ENCODE measurements at regions not wholly inside any gene's neighbourhood (a gene's known extent, or its start where the extent isn't known, plus 50 kb on each side); places are given as distances from the start of the nearest gene placed in this dataset.

DNA sequence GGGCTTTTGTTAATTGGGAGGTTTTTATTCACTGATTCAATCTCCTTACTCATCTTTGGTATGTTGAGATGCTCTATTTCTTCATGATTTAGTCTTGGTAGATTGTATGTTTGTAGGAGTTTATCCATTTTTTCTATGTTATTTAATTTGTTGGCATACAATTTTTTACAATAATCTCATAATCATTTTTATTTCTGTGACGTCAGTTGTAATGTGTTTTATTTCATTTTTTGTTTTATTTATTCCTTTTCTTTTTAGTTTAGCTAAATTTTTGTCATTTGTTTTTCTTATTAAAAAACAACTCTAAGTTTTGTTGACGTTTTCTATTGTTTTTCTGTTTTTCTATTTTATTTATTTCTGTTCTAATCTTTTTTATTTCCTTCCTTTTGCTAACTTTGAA lies 389.8 kb downstream of the HS3ST3B1 start:
- Histone ChIP-seq H3K9me3 (ENCODE audit: control insufficient read depth in 5 of 5, low read length in 5 of 5) (peaks cover 0 to 5% (median 0%) of the 10 kb centered on the region in 5 donors), H3K36me3 (ENCODE audit: control insufficient read depth in 5 of 5, insufficient read depth in 5 of 5, low read length in 5 of 5) (no peaks in the 10 kb centered on the region), H3K4me1 (ENCODE audit: control insufficient read depth in 5 of 5, insufficient read depth in 5 of 5, low read length in 5 of 5) (no peaks in the 10 kb centered on the region), H3K27ac (ENCODE audit: low read depth, low read length) (no peak overlapping the region), H3K4me3 (ENCODE audit: low read depth in 1 of 5, low read length in 5 of 5) (no peak overlapping the region), H3K27me3 (ENCODE audit: control insufficient read depth in 5 of 5, insufficient read depth in 4 of 5, low read length in 5 of 5) (no peaks in the 10 kb centered on the region), H3K9ac (ENCODE audit: low read length in 5 of 5) (no peak overlapping the region)

- no peak overlapping the region for H3K4me3 ChIP-seq (ENCODE audit: low read depth in 1 of 5, low read length in 5 of 5)
- no peaks in the 10 kb centered on the region for H3K36me3 ChIP-seq (ENCODE audit: control insufficient read depth in 5 of 5, insufficient read depth in 5 of 5, low read length in 5 of 5)
- no peaks in the 10 kb centered on the region for H3K27me3 ChIP-seq (ENCODE audit: control insufficient read depth in 5 of 5, insufficient read depth in 4 of 5, low read length in 5 of 5)
- peaks cover 0 to 5% (median 0%) of the 10 kb centered on the region in 5 donors for H3K9me3 ChIP-seq (ENCODE audit: control insufficient read depth in 5 of 5, low read length in 5 of 5)
- H3K4me1 ChIP-seq (ENCODE audit: control insufficient read depth in 5 of 5, insufficient read depth in 5 of 5, low read length in 5 of 5): no peaks in the 10 kb centered on the region
- no peak overlapping the region for H3K27ac ChIP-seq (ENCODE audit: low read depth, low read length)
- H3K9ac ChIP-seq (ENCODE audit: low read length in 5 of 5): no peak overlapping the region
These were observed 387.3 kb downstream of the HS3ST3B1 start for GRCh38 chr17:14688134-14688533.

DNA sequence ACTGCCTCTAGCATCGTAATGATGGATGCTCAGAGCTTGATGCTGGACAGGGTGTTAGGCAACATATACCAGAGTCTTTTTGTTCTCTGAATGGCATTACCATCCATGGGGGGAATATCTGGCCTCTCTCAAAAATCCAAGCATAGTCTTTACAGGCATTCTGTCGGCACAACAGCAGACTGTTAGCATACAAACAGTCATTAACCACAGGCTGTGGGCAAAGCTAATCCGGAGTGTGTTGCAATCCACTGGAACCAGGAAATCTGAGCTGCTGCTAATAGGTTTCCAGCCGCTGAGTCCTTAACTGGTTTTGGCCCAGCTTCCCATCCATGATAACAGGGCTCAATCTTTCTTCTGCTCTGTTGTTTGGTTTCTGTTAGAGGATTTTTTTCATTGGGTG lies 371.9 kb downstream of the HS3ST3B1 start:
- no peaks in the 10 kb centered on the region for H3K9me3 ChIP-seq (ENCODE audit: control insufficient read depth in 5 of 5, low read length in 5 of 5)
- H3K4me1 ChIP-seq (ENCODE audit: control insufficient read depth in 5 of 5, insufficient read depth in 5 of 5, low read length in 5 of 5): no peaks in the 10 kb centered on the region
- no peaks in the 10 kb centered on the region for H3K27me3 ChIP-seq (ENCODE audit: control insufficient read depth in 5 of 5, insufficient read depth in 4 of 5, low read length in 5 of 5)
- H3K4me3 ChIP-seq (ENCODE audit: low read depth in 1 of 5, low read length in 5 of 5): no peak overlapping the region
- H3K36me3 ChIP-seq (ENCODE audit: control insufficient read depth in 5 of 5, insufficient read depth in 5 of 5, low read length in 5 of 5): no peaks in the 10 kb centered on the region
- H3K9ac ChIP-seq (ENCODE audit: low read length in 5 of 5): no peak overlapping the region
- no peak overlapping the region for H3K27ac ChIP-seq (ENCODE audit: low read depth, low read length)

DNA sequence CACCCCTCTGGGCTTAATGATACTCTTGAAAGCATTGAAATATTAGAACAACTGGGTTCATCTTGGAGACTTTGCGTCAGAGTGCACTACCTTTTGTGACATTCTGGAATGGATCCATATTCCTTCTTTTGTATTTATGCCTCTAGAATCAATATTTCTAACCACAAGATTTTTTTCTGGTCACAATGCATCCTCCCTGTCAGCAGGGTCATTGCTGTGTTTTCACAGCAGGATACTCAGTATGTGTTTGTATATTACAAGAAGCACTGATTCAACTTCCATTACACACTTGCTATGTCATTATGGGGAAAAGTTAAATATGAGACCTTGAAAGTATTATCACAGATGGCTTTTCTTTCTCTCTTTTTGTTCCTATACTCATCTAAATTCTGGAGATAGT lies 370.0 kb downstream of the HS3ST3B1 start:
- Histone ChIP-seq H3K4me3 (ENCODE audit: low read depth in 1 of 5, low read length in 5 of 5) (no peak overlapping the region), H3K4me1 (ENCODE audit: control insufficient read depth in 5 of 5, insufficient read depth in 5 of 5, low read length in 5 of 5) (no peaks in the 10 kb centered on the region), H3K9me3 (ENCODE audit: control insufficient read depth in 5 of 5, low read length in 5 of 5) (no peaks in the 10 kb centered on the region), H3K36me3 (ENCODE audit: control insufficient read depth in 5 of 5, insufficient read depth in 5 of 5, low read length in 5 of 5) (no peaks in the 10 kb centered on the region), H3K27me3 (ENCODE audit: control insufficient read depth in 5 of 5, insufficient read depth in 4 of 5, low read length in 5 of 5) (no peaks in the 10 kb centered on the region), H3K27ac (ENCODE audit: low read depth, low read length) (no peak overlapping the region), H3K9ac (ENCODE audit: low read length in 5 of 5) (no peak overlapping the region)

GRCh38 chr17:14664511-14664910 lies 363.6 kb downstream of the HS3ST3B1 start:
- Histone ChIP-seq H3K9me3 (ENCODE audit: control insufficient read depth in 5 of 5, low read length in 5 of 5) (no peaks in the 10 kb centered on the region), H3K27me3 (ENCODE audit: control insufficient read depth in 5 of 5, insufficient read depth in 4 of 5, low read length in 5 of 5) (no peaks in the 10 kb centered on the region), H3K4me3 (ENCODE audit: low read depth in 1 of 5, low read length in 5 of 5) (no peak overlapping the region), H3K36me3 (ENCODE audit: control insufficient read depth in 5 of 5, insufficient read depth in 5 of 5, low read length in 5 of 5) (no peaks in the 10 kb centered on the region), H3K27ac (ENCODE audit: low read depth, low read length) (no peak overlapping the region), H3K4me1 (ENCODE audit: control insufficient read depth in 5 of 5, insufficient read depth in 5 of 5, low read length in 5 of 5) (no peaks in the 10 kb centered on the region), H3K9ac (ENCODE audit: low read length in 5 of 5) (no peak overlapping the region)

DNA sequence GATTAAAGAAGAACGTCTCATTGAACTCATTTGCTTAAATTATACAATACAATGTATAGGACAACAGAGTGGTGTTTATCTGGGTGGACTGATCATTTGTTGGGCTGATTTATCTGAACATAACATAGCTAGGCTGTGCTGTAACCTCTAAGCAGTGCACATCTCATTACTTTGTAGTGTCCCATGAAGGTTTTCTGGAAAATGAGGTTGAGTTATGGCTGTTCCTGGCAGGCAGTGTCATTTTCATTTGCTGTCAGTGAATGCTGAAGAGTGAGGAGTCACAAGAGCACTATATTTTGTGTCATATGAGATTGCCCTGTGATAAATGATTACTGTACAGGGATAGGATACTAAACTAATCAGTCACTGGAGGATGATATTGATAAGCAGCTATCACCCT lies 340.2 kb downstream of the HS3ST3B1 start:
- Histone ChIP-seq H3K9ac (ENCODE audit: low read length in 5 of 5) (no peak overlapping the region), H3K4me3 (ENCODE audit: low read depth in 1 of 5, low read length in 5 of 5) (no peak overlapping the region), H3K27me3 (ENCODE audit: control insufficient read depth in 5 of 5, insufficient read depth in 4 of 5, low read length in 5 of 5) (no peaks in the 10 kb centered on the region), H3K9me3 (ENCODE audit: control insufficient read depth in 5 of 5, low read length in 5 of 5) (no peaks in the 10 kb centered on the region), H3K36me3 (ENCODE audit: control insufficient read depth in 5 of 5, insufficient read depth in 5 of 5, low read length in 5 of 5) (no peaks in the 10 kb centered on the region), H3K4me1 (ENCODE audit: control insufficient read depth in 5 of 5, insufficient read depth in 5 of 5, low read length in 5 of 5) (no peaks in the 10 kb centered on the region), H3K27ac (ENCODE audit: low read depth, low read length) (no peak overlapping the region)

- Histone ChIP-seq H3K4me3 (ENCODE audit: low read depth in 1 of 5, low read length in 5 of 5) (no peak overlapping the region), H3K9me3 (ENCODE audit: control insufficient read depth in 5 of 5, low read length in 5 of 5) (no peaks in the 10 kb centered on the region), H3K36me3 (ENCODE audit: control insufficient read depth in 5 of 5, insufficient read depth in 5 of 5, low read length in 5 of 5) (no peaks in the 10 kb centered on the region)
These were observed 336.4 kb downstream of the HS3ST3B1 start for GRCh38 chr17:14637260-14637659.

DNA sequence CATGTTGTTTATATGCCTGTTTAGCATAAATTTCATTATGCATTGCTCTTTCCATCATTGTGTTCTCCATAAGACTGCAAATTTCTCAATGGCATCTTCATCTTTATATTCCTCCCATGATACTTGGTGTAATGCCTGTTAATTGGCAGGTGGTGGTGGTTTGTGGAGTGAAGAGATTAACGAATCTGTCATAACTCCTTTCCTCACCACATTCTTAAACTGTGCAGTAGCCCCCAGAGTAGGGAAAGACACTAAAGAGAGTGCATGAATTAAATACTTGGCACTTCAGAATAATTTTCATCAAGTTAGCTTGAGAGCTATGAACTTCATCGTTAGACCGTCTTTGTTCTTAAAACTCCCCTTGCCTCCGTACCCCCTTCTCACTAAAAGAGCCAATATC lies 329.7 kb downstream of the HS3ST3B1 start:
- no peak overlapping the region for H3K9ac ChIP-seq (ENCODE audit: low read length in 5 of 5)
- H3K27ac ChIP-seq (ENCODE audit: low read depth, low read length): no peak overlapping the region
- peaks cover 0 to 6% (median 0%) of the 10 kb centered on the region in 5 donors for H3K27me3 ChIP-seq (ENCODE audit: control insufficient read depth in 5 of 5, insufficient read depth in 4 of 5, low read length in 5 of 5)
- H3K9me3 ChIP-seq (ENCODE audit: control insufficient read depth in 5 of 5, low read length in 5 of 5): no peaks in the 10 kb centered on the region
- H3K4me3 ChIP-seq (ENCODE audit: low read depth in 1 of 5, low read length in 5 of 5): no peak overlapping the region
- H3K36me3 ChIP-seq (ENCODE audit: control insufficient read depth in 5 of 5, insufficient read depth in 5 of 5, low read length in 5 of 5): no peaks in the 10 kb centered on the region
- no peaks in the 10 kb centered on the region for H3K4me1 ChIP-seq (ENCODE audit: control insufficient read depth in 5 of 5, insufficient read depth in 5 of 5, low read length in 5 of 5)

More at GRCh38 chr17:14637260-14637659, 336.4 kb downstream of the HS3ST3B1 start:
- H3K27me3 ChIP-seq (ENCODE audit: control insufficient read depth in 5 of 5, insufficient read depth in 4 of 5, low read length in 5 of 5): no peaks in the 10 kb centered on the region
- H3K27ac ChIP-seq (ENCODE audit: low read depth, low read length): no peak overlapping the region
- no peak overlapping the region for H3K9ac ChIP-seq (ENCODE audit: low read length in 5 of 5)
- no peaks in the 10 kb centered on the region for H3K4me1 ChIP-seq (ENCODE audit: control insufficient read depth in 5 of 5, insufficient read depth in 5 of 5, low read length in 5 of 5)

GRCh38 chr17:14630046-14630445 lies 329.2 kb downstream of the HS3ST3B1 start:
- Histone ChIP-seq H3K36me3 (ENCODE audit: control insufficient read depth in 5 of 5, insufficient read depth in 5 of 5, low read length in 5 of 5) (no peaks in the 10 kb centered on the region), H3K4me3 (ENCODE audit: low read depth in 1 of 5, low read length in 5 of 5) (no peak overlapping the region)

GRCh38 chr17:14622615-14623101 lies 321.8 kb downstream of the HS3ST3B1 start:
- Histone ChIP-seq H3K9me3 (ENCODE audit: control insufficient read depth in 5 of 5, low read length in 5 of 5) (no peaks in the 10 kb centered on the region), H3K4me1 (ENCODE audit: control insufficient read depth in 5 of 5, insufficient read depth in 5 of 5, low read length in 5 of 5) (no peaks in the 10 kb centered on the region), H3K4me3 (ENCODE audit: low read depth in 1 of 5, low read length in 5 of 5) (no peak overlapping the region), H3K27ac (ENCODE audit: low read depth, low read length) (no peak overlapping the region), H3K36me3 (ENCODE audit: control insufficient read depth in 5 of 5, insufficient read depth in 5 of 5, low read length in 5 of 5) (no peaks in the 10 kb centered on the region), H3K9ac (ENCODE audit: low read length in 5 of 5) (no peak overlapping the region), H3K27me3 (ENCODE audit: control insufficient read depth in 5 of 5, insufficient read depth in 4 of 5, low read length in 5 of 5) (peaks cover 0 to 6% (median 0%) of the 10 kb centered on the region in 5 donors)

More at GRCh38 chr17:14630046-14630445, 329.2 kb downstream of the HS3ST3B1 start:
- Histone ChIP-seq H3K27ac (ENCODE audit: low read depth, low read length) (no peak overlapping the region), H3K27me3 (ENCODE audit: control insufficient read depth in 5 of 5, insufficient read depth in 4 of 5, low read length in 5 of 5) (peaks cover 0 to 6% (median 0%) of the 10 kb centered on the region in 5 donors), H3K4me1 (ENCODE audit: control insufficient read depth in 5 of 5, insufficient read depth in 5 of 5, low read length in 5 of 5) (no peaks in the 10 kb centered on the region), H3K9me3 (ENCODE audit: control insufficient read depth in 5 of 5, low read length in 5 of 5) (no peaks in the 10 kb centered on the region), H3K9ac (ENCODE audit: low read length in 5 of 5) (no peak overlapping the region)

Measured in subcutaneous abdominal adipose tissue (tissue), 5 donors.